GM19372 (cell line): ENCODE measurements at regions not wholly inside any gene's neighbourhood (a gene's known extent, or its start where the extent isn't known, plus 50 kb on each side); places are given as distances from the start of the nearest gene placed in this dataset.

ENCODE experiments used
- ATAC-seq: cut with Tn5 transposase; IDR thresholded peaks from one replicate; pipeline ENCODE4 v1.9.1; 2021; ENCODE audit warnings: mild to moderate bottlenecking, low read depth, moderate library complexity; ENCODE audit not compliant: unreplicated experiment

DNA sequence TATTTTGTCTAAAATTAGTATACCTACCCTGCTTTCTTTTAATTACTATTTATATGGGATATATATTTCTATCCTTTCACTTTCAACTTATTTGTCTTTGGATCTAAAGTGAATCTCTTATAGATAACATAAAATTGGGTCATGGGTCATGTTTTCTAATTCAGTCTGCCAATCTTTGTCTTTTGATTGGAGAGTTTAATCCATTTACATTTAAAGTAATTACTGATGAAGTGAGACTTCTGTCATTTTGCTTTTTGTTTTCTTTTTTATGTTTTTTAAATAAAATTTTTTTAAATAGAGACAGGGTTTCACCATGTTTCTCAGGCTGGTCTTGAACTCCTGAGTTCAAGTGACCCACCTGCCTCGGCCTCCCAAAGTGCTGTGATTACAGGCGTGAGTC, 50.5 kb upstream of the PRDM1 start:
- ATAC-seq, result no peak

DNA sequence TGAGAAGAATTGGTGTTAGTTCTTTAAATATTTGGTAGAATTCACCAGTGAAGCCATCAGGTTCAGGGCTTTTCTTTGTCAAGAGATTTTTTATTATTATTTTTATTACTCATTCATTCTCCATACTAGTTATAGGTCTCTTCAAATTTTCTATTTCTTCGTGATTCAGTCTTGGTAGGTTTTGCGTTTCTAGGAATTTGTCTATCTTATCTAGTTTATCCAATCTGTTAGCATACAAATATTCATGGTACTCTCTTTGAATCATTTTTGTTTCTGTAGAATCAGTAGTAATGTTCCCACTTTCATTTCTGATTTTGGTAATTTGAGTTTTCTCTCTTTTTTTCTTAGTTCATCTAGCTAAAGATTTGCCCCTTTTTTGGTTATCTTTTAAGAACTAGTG, 52.3 kb upstream of the PRDM1 start:
- ATAC-seq, result no peak

DNA sequence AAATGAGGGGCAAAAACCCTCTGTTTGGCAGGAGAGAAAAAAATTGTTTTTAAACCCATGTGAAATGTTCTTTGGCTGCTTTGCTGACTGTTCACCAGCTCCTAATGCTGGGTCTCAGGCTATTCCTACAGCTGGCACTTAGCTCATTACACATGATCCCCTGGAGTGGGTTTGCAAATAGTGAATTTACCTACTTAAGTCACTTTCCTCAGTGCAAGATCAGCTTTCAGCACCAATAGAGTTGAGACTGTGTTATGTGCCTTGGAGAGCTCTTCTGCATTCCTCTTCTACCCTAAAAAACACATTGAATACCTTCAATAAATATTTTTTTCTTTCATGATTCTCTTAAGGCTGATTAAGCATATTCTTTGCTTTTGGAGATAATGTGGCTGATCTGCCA, 58.4 kb upstream of the PRDM1 start:
- no peak for ATAC-seq

DNA sequence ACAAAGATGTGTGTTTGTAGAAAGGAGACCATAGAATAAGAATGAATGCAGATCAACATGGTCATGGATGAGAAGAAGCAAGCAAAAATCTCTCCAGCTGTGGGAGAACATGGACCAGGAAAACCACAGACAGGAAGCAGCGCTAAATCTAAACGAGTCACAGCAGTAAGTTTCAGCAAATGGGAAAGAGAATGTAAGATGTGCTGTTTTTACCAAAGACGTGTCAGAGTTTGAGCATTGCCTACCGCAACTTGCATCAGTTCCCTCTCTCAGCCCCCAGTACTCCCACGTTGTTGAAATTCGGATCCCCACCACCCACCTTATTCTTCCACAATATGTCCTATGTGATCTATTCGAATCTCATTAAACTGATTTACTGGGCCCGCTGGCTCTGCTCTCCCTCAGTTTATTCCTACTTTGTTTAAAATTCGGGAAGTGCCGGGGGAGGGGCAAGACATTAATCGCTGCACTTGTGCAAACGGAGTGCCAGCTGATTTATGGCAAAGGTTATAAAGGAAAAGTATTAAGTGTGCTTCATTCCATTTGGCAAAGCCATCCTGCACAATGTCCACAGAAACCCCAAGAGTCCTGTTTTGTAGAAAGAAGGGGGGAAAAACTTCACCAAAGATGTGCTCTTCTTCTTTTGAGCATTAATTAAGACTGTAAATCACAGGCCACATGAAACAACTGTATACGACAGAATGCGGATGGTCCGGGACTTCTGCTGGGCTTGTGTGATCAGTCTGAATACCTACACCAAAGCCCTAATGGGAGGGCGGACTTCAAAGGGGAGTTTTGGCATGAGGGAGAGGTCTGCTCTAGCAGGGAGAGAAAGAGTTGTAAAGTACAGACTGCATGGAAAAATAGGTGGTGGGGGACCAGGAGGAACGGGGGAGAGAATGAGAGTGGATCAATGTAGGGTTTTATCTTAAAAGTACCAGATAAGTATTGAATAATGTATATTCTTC, 59.1 kb upstream of the PRDM1 start:
- no peak for ATAC-seq

DNA sequence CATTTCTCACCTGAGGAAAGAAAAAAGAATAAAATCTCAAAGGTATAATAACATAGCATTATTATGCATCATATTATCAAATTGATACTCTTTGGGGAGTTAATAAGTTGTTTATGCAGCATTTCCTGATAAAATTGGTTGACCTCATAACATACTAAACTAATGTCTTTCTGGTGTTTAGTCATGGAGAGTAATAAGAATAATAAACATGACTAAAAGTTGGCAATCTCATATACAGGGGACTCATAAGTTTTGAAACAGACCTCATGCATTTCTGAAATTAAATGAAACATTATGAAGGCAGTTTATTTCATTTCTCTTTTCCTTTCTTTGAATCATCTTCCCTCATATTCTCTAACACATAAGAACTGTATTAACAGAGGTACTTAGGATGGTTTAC, 60.5 kb upstream of the PRDM1 start:
- no peak for ATAC-seq

DNA sequence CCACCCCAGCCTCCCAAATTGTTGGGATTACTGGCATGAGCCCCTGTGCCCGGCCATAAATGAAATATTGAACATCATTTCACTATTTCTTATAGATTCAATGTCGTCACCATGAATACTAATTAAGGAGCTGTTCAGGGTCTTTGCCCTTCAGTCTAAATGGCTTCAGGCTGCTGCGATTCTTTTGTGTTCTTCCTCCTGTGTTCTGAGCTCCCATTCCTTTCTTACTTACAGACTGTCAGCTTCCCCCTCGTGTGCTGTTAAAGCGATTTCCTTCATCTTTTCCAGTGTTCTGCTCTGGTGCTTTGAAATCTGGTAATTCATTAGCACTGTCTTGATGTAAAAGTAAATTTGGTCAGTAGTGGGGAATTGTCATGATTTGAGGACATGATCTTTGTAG, 63.3 kb upstream of the PRDM1 start:
- ATAC-seq, result no peak

DNA sequence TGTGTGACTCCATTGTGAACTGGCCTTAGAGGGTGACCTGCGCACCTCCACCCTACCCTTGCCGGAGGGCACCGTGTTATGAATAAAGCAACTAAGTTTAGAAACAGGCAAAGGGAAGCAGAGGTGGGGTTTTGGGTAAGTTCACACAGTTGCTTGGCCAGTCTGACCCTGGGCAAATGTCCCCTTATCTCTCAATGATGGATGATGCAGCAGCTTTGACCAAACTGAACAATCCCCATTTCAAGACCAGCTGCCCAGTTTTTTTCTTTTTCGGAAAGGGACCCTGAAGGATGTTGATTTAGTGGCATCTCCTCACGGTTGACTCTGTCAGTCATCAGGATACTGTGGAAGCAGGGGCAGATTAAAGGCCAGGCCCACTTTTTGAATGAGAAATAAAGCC, 68.7 kb upstream of the PRDM1 start:
- no peak for ATAC-seq

DNA sequence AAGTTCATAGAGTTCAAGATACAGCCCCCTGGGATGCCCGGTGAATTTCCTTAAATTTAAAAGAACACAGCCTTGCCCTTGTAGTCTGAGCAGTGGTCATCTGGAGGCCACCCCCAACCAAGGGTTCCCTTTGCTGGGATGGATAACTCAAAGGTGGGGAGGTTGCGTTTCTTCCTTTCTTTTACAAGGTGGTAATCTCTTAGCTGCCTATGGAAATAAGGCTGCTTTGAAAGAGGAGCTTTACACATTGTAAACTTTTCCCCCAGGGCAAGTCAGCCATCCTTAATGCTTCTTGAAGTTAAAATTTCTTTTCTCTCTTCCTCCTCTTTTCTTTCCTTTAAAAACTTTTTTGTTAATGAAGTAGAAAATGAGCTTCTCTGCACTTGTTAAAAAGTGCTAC, 71.2 kb upstream of the PRDM1 start:
- ATAC-seq, result no peak

DNA sequence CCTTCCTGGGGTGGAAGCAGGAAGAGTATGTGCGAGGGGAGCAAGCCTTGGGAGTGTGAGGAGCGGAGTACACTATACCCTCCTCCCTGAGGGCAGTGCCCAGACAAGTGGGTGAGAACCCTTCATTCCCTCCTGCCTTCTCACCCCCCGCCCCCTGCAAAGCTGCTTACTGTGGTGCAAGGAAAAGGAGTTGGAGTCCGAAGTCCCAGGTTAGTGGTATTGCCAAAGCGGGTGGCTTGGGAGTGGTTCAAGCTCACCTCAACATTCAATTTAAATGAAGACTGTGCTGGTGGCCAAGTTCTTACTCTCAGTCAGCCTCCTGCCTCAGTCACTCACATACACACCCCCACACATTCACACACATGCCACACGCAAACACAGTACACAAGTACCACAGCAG, 74.7 kb upstream of the PRDM1 start:
- no peak for ATAC-seq

DNA sequence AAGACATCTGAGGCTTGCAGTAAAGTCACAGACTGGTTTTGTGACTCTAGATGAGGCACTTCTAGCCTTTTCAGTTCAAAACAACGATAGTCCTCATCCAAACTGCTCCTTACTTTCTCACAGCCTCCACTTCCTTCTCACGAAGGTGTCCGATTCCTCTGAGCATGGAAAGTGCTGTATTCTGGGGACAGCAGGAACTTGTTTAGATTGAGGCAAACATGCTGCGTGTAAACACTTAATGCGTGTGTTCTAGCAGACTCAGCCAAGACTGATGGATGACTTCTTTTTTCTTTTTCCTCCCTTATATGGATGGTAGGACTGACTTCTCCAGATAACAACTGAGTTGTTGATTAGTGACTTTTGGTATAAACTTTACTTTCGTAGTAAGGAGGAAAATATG, 80.2 kb upstream of the PRDM1 start:
- ATAC-seq, result no peak

DNA sequence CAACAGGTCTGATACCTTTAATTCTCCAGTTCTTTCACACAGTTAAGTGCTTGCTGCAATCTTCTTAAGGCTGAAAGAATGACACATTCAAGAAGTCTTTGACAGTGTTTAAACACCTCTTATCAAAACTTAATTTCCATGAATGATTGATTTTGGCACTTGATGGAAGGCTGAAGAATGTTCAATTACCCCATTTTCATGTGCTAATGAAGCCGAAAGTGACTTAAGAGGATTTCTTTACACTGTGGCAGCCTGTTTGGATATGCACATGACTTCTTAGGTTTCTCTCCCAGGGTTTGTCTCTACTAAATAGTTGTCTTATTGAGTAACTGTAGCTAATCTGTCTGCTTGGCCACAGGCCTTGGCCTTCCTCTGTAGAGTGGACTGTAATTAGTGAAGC, 81.1 kb upstream of the PRDM1 start:
- ATAC-seq, result no peak

DNA sequence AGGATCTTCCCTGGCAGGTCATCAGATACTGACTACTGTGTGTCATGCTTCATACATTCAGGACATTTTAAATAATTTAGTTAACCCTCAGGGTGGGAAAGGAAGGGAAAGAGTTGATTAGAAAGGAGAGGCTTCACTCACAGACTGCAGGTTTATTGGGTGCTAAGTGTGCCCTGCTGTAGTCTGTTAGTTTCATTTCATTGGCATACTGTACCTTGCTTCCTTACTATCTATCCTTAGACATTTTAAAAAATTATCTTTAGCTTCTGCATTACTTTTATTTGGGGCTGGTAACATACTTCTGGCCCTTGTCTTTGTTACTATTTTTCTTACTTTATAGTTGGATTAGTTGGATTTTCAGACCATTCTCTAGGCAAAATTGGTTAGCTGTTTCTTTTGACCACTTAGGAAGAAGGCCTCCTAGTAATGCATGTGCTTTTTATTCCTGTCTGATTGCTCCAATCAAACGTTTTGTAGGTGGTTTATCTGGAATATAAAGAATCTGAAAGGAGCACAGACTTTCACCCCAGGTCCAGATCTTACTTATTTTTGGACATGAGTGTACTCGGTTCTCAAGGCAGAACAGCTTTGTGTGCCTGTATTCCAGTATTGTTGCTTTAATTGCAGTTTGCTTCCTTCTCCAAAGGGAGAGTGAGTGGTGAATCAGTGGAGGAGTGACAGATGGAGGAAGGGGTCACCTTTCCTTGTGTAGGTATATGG, 82.7 kb upstream of the PRDM1 start:
- no peak for ATAC-seq

DNA sequence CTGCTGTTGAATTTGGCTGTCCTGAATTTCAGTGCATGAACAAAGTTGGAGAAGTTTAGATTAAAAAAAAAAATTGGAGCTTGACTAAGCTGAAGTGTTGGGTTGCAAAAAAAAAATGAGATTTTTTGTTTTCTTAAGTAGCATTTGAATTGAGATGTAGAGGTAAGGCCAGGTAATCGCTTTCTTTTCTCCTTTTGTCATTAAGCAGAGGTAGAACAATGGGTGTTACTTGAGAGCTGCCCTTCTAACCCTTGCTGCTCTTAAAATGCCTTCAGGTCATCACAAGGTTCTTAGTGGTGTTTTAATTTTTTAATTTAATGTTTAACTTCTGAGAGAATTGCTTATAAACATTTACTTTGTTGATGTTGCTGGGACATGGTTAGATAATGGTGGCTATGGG, 84.1 kb upstream of the PRDM1 start:
- ATAC-seq, result no peak

DNA sequence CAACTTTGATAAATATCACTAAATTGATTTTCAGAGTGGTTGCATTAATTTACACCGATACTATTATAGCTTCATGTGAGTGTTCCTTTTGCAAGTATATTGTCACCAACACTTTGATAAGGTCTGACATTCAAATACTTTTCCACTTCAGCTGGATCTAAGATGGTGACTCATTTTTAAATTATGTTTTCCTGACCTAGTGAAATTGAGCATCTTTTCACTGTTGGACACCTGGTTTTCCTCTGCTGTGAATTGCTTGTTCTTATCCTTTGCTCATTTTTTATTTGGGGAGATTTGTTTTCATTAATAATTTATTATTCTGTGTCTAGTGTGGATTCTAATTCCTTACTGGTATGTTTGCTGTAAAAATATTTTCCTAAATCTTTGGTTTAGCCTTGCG, 85.2 kb upstream of the PRDM1 start:
- ATAC-seq, result no peak

DNA sequence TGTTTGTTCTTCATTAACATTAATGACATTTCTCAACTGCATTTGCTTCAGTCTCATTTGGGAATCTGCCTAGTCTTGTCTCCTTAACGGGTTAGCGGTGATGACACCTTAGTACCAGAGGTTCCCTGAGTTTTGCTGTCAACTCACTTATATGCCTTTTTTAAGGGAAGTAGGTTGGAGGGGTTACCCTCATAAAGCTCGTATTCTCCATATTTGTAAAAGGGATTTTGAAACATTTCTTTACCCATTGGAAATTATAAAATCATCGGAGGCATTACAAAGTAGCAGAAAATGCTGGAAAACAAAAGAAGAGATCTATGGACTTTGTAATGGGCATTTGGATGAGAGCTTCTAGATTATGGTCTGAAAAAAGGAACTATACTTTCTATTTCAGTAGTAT, 88.7 kb upstream of the PRDM1 start:
- ATAC-seq, result no peak

DNA sequence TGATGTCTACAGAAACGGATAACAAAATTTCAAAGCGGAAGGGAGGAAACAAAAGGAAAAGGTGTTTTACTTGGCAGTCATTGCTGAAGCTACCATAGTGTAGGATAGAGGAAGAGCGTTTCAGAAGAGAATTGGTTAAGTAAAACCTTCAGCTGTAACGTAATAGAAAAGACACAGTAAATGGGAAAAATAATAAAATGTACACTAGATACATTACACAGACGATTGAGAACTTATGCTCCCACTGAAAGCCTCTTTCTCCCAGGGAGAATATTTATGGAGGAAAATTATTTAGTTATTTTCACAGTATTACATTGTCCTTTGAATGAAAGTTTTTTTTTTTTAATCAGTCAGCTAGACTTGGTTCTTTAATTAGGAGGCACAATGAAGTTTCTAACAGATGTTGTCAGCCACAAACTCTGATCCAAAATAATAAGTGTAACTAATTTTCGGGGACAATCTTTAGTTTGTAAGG, 90.7 kb upstream of the PRDM1 start:
- no peak for ATAC-seq

DNA sequence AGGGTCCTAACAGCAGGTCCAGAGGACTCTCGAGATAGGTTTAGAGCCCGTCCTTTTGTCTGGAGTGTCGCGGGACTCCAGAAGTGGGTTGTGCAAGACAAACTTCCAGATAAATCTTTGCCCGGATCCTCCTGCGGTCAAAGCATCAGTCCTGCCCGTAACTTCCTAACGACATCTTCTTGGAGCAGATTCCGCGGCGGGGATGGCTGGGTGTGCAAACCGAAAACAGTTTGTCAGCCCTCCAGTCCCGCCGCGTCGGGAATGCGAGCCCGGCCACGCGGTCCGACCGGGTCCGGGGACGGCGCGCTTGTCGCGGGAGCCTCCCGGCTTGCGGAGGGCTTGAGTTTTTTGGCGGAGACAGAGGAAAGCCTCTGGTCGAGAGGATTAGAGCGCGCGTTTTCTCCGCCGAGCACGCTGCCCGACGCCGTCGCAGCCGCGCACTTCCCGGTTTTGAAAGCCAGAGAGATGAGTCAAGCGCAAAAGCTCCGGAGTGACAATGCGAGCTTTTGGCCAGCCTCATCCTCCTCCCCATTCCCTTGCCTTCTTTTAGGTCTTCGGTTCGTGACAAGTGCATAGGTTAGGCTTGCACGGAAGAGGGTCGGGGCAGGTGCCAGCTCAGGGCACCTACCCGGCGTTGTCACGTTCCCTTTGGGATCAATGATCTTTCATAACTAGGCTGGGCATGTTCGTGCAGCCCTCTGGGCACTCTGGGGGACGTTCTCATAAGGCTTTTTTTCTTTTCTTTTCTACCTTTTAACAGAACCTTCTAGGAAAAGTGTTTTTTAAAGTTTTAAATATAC, 91.3 kb upstream of the PRDM1 start:
- ATAC-seq, result no peak

DNA sequence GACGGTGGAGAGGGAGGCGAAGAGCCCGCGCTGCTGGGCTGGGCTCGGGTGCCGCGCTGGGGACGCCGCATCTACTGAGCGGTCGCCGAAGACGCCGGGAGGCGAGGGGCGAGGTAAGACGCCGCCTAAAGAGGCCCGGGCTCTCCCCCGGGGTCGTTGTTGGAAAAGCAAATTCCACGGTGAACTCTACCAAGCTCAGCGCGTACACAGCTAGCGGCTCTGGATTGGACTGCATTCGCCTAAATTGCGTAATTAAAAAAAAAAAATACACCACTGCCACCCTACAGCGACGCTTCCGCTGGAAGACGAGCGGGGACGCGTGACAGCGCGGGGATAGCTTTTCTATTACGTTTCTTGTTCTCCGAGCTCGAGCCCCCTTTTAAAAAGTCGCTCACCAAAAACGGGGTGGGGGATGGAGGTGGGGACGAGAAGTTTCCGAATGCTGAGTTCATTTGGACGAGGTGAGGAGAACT, 92.0 kb upstream of the PRDM1 start:
- no peak for ATAC-seq

DNA sequence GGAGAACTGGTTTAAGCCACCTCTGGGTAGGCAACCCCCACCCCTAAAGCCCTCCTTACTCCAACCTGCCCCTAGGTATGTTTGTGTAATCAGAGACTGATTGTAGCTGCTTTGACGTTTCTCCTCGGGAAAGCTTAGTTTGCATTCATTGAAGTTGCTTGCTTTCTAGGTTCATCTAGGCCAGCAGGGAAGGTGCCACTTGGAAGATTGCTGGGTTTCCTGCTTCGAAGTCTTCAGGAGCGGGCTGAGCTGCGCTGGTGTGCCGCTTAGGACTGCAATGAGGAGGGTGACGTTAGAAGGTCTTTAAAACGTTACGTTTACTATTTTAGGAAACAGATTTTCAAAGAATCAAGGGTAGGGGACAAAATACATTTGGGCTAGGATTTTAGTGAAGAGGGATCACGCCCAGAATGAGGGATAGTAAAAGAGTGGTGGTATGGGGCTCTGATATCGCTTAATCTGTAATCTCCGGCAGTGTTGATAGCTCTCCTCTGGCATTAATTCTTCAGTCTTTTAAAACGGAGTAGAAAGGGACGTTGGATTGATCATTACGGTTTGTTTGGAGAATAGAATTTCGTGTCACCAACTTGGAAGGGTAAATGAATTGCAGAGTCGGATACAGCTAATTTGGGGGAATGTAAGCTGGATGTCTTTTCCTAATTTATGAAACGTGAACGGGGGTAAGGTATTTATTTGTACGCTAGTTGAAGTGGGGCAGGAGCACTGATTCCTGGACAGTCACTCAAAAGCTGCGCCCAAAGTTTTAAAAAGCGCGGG, 92.6 kb upstream of the PRDM1 start:
- no peak for ATAC-seq

DNA sequence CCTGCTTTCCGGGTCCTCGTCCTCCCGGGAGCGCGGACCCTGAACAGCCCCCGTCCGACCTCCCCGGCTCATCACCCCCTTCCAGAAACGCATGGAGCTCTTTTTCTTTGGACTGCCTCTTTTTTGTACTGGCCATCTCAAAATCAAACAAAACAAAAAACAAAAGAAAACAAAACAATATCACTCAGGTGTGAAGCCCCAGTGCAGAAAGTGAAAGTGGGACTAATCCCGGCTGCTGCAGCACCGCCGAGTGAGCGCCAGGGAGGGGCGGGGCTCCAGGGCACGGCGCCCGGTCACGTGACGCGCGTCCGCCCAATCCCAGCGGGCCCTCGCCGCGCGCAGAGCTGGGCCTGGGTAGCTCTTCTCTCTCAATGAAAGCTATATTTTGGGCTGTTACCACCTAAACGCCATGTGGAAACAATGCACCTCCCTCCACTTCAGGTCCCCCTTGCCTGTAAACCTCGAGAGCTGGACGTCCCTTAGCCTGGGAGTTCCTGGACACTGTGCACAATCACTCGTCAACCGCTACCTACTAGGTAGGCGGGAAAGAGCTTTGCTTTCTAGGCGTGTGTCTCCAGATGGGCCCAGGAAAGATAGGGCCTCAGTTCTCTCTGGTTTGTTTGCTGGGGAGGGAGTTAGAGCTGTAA, 93.7 kb upstream of the PRDM1 start:
- ATAC-seq, result peak; percentile 75
